Neural cell (in vitro differentiated cells): ENCODE measurements at regions not wholly inside any gene's neighbourhood (a gene's known extent, or its start where the extent isn't known, plus 50 kb on each side); places are given as distances from the start of the nearest gene placed in this dataset.

Experiments used
- H2AFZ ChIP-seq: fragments of 200-600, 300-800 bp; sonication (generic), shearing (Covaris generic); 2 replicates; pipeline ENCODE4 v1.6.0; 2014; ENCODE audit warnings: low read depth, mild to moderate bottlenecking, antibody characterized with exemption, low read length, moderate library complexity
- H3F3A ChIP-seq: fragments of 200-600 bp; shearing (Covaris generic); 2 replicates; pipeline ENCODE4 v1.6.1; 2016; ENCODE audit warnings: mild to moderate bottlenecking, moderate library complexity, mixed read lengths, antibody characterized with exemption, low read length; ENCODE audit not compliant: insufficient read depth, poor library complexity, severe bottlenecking
- H3K27ac ChIP-seq: fragments of 200-600, 300-800 bp; sonication (generic), shearing (Covaris generic); 2 replicates; pipeline ENCODE4 v1.5.1; 2014; ENCODE audit warnings: mild to moderate bottlenecking, low read length, moderate library complexity
- H3K27me3 ChIP-seq: fragments of 300-800, 200-600 bp; sonication (generic), shearing (Covaris generic); 2 replicates; pipeline ENCODE4 v1.6.0; 2014; ENCODE audit warnings: mild to moderate bottlenecking, low read depth, low read length, moderate library complexity; ENCODE audit not compliant: insufficient read depth
- H3K36me3 ChIP-seq: fragments of 300-800, 200-600 bp; sonication (generic), shearing (Covaris generic); 2 replicates; pipeline ENCODE4 v1.5.1; 2014; ENCODE audit warnings: mild to moderate bottlenecking, antibody characterized with exemption, low read length, moderate library complexity; ENCODE audit not compliant: insufficient read depth
- H3K4me2 ChIP-seq: fragments of 300-800, 200-600 bp; sonication (generic), shearing (Covaris generic); 2 replicates; pipeline ENCODE4 v1.6.0; 2014; ENCODE audit warnings: mild to moderate bottlenecking, low read length
- H3K4me3 ChIP-seq: fragments of 300-800, 200-600 bp; sonication (generic), shearing (Covaris generic); 2 replicates; pipeline ENCODE4 v1.5.1; 2014; ENCODE audit warnings: mild to moderate bottlenecking, low read length, moderate library complexity
- H3K79me2 ChIP-seq: fragments of 200-600 bp; shearing (Covaris generic); replicated peaks from 2 replicates; pipeline ENCODE4 v1.6.0; 2014; ENCODE audit warnings: mild to moderate bottlenecking, low read length, moderate library complexity; ENCODE audit not compliant: insufficient read depth
- H3K9ac ChIP-seq: fragments of 300-800, 200-600 bp; sonication (generic), shearing (Covaris generic); 2 replicates; pipeline ENCODE4 v1.6.1; 2016; ENCODE audit warnings: mild to moderate bottlenecking, low read length, mixed read lengths
- H3K9me2 ChIP-seq: fragments of 200-600 bp; shearing (Covaris generic); 2 replicates; pipeline ENCODE4 v1.6.1; 2016; ENCODE audit warnings: mild to moderate bottlenecking, low read length, mixed read lengths; ENCODE audit not compliant: insufficient read depth
- H3K9me3 ChIP-seq: fragments of 200-600, 300-800 bp; sonication (generic), shearing (Covaris generic); 2 replicates; pipeline ENCODE4 v1.6.1; 2016; ENCODE audit warnings: mild to moderate bottlenecking, mixed run types, low read length, moderate library complexity, mixed read lengths
- H4K20me1 ChIP-seq: fragments of 200-600 bp; shearing (Covaris generic); 2 replicates; pipeline ENCODE4 v1.6.1; 2016; ENCODE audit warnings: mild to moderate bottlenecking, mixed run types; ENCODE audit not compliant: insufficient read depth
- CTCF ChIP-seq: fragments of 450-650 bp; IDR thresholded peaks from 2 replicates; pipeline ENCODE4 v1.5.1; 2014; ENCODE audit warnings: antibody characterized with exemption, mild to moderate bottlenecking, moderate library complexity; ENCODE audit not compliant: poor library complexity, severe bottlenecking
- EP300 ChIP-seq: fragments of 450-650 bp; conservative IDR thresholded peaks from 2 replicates; pipeline ENCODE4 v1.6.1; 2014; ENCODE audit warnings: antibody characterized with exemption, mild to moderate bottlenecking, moderate library complexity; ENCODE audit not compliant: poor library complexity, severe bottlenecking
- EZH2 ChIP-seq: fragments of 200-600, 300-800 bp; shearing (Covaris generic), sonication (generic); IDR thresholded peaks from 2 replicates; pipeline ENCODE4 v1.6.1; 2014; ENCODE audit warnings: antibody characterized with exemption, low read length, borderline replicate concordance, mild to moderate bottlenecking; ENCODE audit not compliant: insufficient read depth, poor library complexity, severe bottlenecking
- MXI1 ChIP-seq: fragments of 450-650 bp; conservative IDR thresholded peaks from 2 replicates; pipeline ENCODE4 v1.6.1; 2014; ENCODE audit warnings: antibody characterized with exemption, mild to moderate bottlenecking; ENCODE audit not compliant: poor library complexity, severe bottlenecking
- POLR2AphosphoS5 ChIP-seq: IDR thresholded peaks from 2 replicates; pipeline ENCODE4 v1.6.1; 2012
- RAD21 ChIP-seq: fragments of 450-650 bp; conservative IDR thresholded peaks from 2 replicates; pipeline ENCODE4 v1.6.1; 2014; ENCODE audit warnings: antibody characterized with exemption, mild to moderate bottlenecking, moderate library complexity
- REST ChIP-seq: IDR thresholded peaks from 2 replicates; pipeline ENCODE4 v1.6.1; 2012; ENCODE audit warnings: borderline replicate concordance
- SMC3 ChIP-seq: fragments of 450-650 bp; conservative IDR thresholded peaks from 2 replicates; pipeline ENCODE4 v1.6.1; 2014; ENCODE audit warnings: antibody characterized with exemption, mild to moderate bottlenecking, moderate library complexity; ENCODE audit not compliant: poor library complexity

GRCh38 chr2:204187229-204188083 lies 250.9 kb downstream of the ICOS start:
- Histone ChIP-seq H2AFZ (no peak overlapping the region), H3K4me2 (no peak overlapping the region), H3F3A (no peaks in the 10 kb centered on the region), H3K4me3 (no peak overlapping the region), H3K36me3 (no peaks in the 10 kb centered on the region), H3K9ac (no peak overlapping the region), H3K9me3 (no peaks in the 10 kb centered on the region), H3K27ac (no peak overlapping the region), H4K20me1 (no peaks in the 10 kb centered on the region), H3K79me2 (no peaks in the 10 kb centered on the region), H3K27me3 (no peaks in the 10 kb centered on the region), H3K9me2 (no peaks in the 10 kb centered on the region)
- TF ChIP-seq REST: no peak

GRCh38 chr2:204191574-204191973 lies 255.0 kb downstream of the ICOS start:
- H2AFZ ChIP-seq: no peak overlapping the region

More at GRCh38 chr2:204191574-204191973, 255.0 kb downstream of the ICOS start:
- TF ChIP-seq CTCF (no peak), RAD21 (no peak), EZH2 (no peak), REST (no peak), MXI1 (no peak), SMC3 (no peak), POLR2AphosphoS5 (no peak), EP300 (no peak)
- no peak overlapping the region for H3K4me3 ChIP-seq
- no peak overlapping the region for H3K9ac ChIP-seq
- H3K79me2 ChIP-seq: no peaks in the 10 kb centered on the region
- H3K9me3 ChIP-seq: no peaks in the 10 kb centered on the region
- H3K4me2 ChIP-seq: no peak overlapping the region
- H3K36me3 ChIP-seq: no peaks in the 10 kb centered on the region
- no peaks in the 10 kb centered on the region for H3K9me2 ChIP-seq
- no peaks in the 10 kb centered on the region for H3K27me3 ChIP-seq
- H3K27ac ChIP-seq: no peak overlapping the region
- H4K20me1 ChIP-seq: no peaks in the 10 kb centered on the region
- H3F3A ChIP-seq: no peaks in the 10 kb centered on the region
